OCI-LY7 (cell line): ENCODE measurements at regions not wholly inside any gene's neighbourhood (a gene's known extent, or its start where the extent isn't known, plus 50 kb on each side); places are given as distances from the start of the nearest gene placed in this dataset.

Source experiments
- BruUV-seq: library from RNA; stranded (reverse); fragments of 400-500 nt; replicated peaks from 2 replicates; lab custom pipeline; 2021; lab: Mats Ljungman, UMichigan
- CTCF ChIA-PET: fragments of 300-600 bp; sonication (Branson Sonifier 250); formaldehyde crosslinking; loops from one replicate; lab custom pipeline; 2022; ENCODE audit warnings: antibody characterized with exemption; ENCODE audit not compliant: unreplicated experiment; lab: Charles Lee
- POLR2A ChIA-PET: fragments of 300-600 bp; sonication (Branson Sonifier 250); formaldehyde crosslinking; loops from one replicate; lab custom pipeline; 2022; ENCODE audit warnings: antibody characterized with exemption; lab: Charles Lee
- DNase-seq: peaks from one replicate; pipeline ENCODE4 v3.0.0-alpha.2; 2015; ENCODE audit warnings: low spot score
- H2AFZ ChIP-seq: fragments of 200-600 bp; sonication (generic), shearing (Covaris generic); 2 replicates; pipeline ENCODE4 v1.6.1; 2014; ENCODE audit warnings: mild to moderate bottlenecking, antibody characterized with exemption, low read length, moderate library complexity
- H3K27ac ChIP-seq: fragments of 200-600 bp; sonication (generic); 2 replicates; pipeline ENCODE4 v1.5.1; 2014; ENCODE audit warnings: mixed run types, low read depth, mild to moderate bottlenecking, moderate library complexity, low read length, inconsistent platforms; ENCODE audit not compliant: poor library complexity, severe bottlenecking
- H3K36me3 ChIP-seq: fragments of 200-600 bp; sonication (generic); 2 replicates; pipeline ENCODE4 v1.6.1; 2014; ENCODE audit warnings: mild to moderate bottlenecking, antibody characterized with exemption, low read length, moderate library complexity, mixed read lengths; ENCODE audit not compliant: insufficient read depth
- H3K4me1 ChIP-seq: fragments of 200-600 bp; sonication (generic); 2 replicates; pipeline ENCODE4 v1.5.1; 2014; ENCODE audit warnings: mild to moderate bottlenecking, low read length; ENCODE audit not compliant: insufficient read depth, poor library complexity, severe bottlenecking
- H3K4me2 ChIP-seq: fragments of 200-600 bp; sonication (generic); 2 replicates; pipeline ENCODE4 v1.6.1; 2014; ENCODE audit warnings: mild to moderate bottlenecking, low read length
- H3K4me3 ChIP-seq: fragments of 200-600 bp; sonication (generic); 2 replicates; pipeline ENCODE4 v1.5.1; 2014; ENCODE audit warnings: mild to moderate bottlenecking, low read depth, low read length; ENCODE audit not compliant: poor library complexity, severe bottlenecking
- H3K79me2 ChIP-seq: fragments of 200-600 bp; sonication (generic); 2 replicates; pipeline ENCODE4 v1.6.1; 2016; ENCODE audit warnings: low read depth, mild to moderate bottlenecking, low read length, moderate library complexity, mixed read lengths; ENCODE audit not compliant: insufficient read depth
- H3K9me2 ChIP-seq: fragments of 200-600 bp; sonication (generic); 2 replicates; pipeline ENCODE4 v1.6.1; 2016; ENCODE audit warnings: mild to moderate bottlenecking, low read length, mixed read lengths; ENCODE audit not compliant: insufficient read depth
- H3K9me3 ChIP-seq: fragments of 200-600 bp; sonication (generic); 2 replicates; pipeline ENCODE4 v1.6.1; 2014; ENCODE audit warnings: mild to moderate bottlenecking, mixed run types, low read length, mixed read lengths
- H4K20me1 ChIP-seq: fragments of 200-600 bp; sonication (generic); 2 replicates; pipeline ENCODE4 v1.6.1; 2014; ENCODE audit warnings: mild to moderate bottlenecking, antibody characterized with exemption, low read length, moderate library complexity, mixed read lengths; ENCODE audit not compliant: insufficient read depth
- CTCF ChIP-seq: fragments of 200-600 bp; sonication (generic); conservative IDR thresholded peaks from 2 replicates; pipeline ENCODE4 v1.5.1; 2014; ENCODE audit warnings: mild to moderate bottlenecking, antibody characterized with exemption, low read length, moderate library complexity, mixed read lengths
- EZH2phosphoT487 ChIP-seq: fragments of 200-600 bp; sonication (generic); IDR thresholded peaks from 2 replicates; pipeline ENCODE4 v1.6.1; 2018; ENCODE audit warnings: low read depth, borderline replicate concordance, mild to moderate bottlenecking, mixed run types, antibody characterized with exemption, low read length, moderate library complexity, mixed read lengths
- intact Hi-C: fragments of 100-400 bp; cut with micrococcal nuclease; formaldehyde crosslinking; loops from one replicate; pipeline ENCODE4 v1.10.0; 2022; ENCODE audit not compliant: unreplicated experiment

- BruUV-seq = no TSS peak
- POLR2A ChIA-PET = interaction anchor here (0.8 to 1.0 kb wide), 2 partner anchors 12 to 14 kb away, joined by 3 read pairs; no protein-coding TSS in a partner anchor
Measured at GRCh38 chr13:107035186-107035585, 467.2 kb upstream of the ARGLU1 start.

GRCh38 chr13:107034236-107034872, 466.4 kb upstream of the ARGLU1 start:
- no peak for TF ChIP-seq CTCF
- no peak for TF ChIP-seq EZH2phosphoT487
- no peak for DNase-seq
- no TSS peak for BruUV-seq
- Histone ChIP-seq H2AFZ (no peak overlapping the region), H3K4me3 (no peak overlapping the region), H3K27ac (no peak overlapping the region), H3K36me3 (no peaks in the 10 kb centered on the region), H3K9me3 (no peaks in the 10 kb centered on the region), H3K9me2 (no peaks in the 10 kb centered on the region), H3K4me2 (no peak overlapping the region), H3K4me1 (no peaks in the 10 kb centered on the region), H3K79me2 (no peaks in the 10 kb centered on the region), H4K20me1 (no peaks in the 10 kb centered on the region)
- ChIA-PET CTCF (no interaction called here), POLR2A (interaction anchor here (0.7 to 0.8 kb wide), 3 partner anchors 15 to 469 kb away, joined by 3 to 4 read pairs (median 3); no protein-coding TSS in a partner anchor)
- intact Hi-C loops = no loop called here

More at GRCh38 chr13:107035186-107035585, 467.2 kb upstream of the ARGLU1 start:
- Histone ChIP-seq H3K9me3 (no peaks in the 10 kb centered on the region), H3K79me2 (no peaks in the 10 kb centered on the region), H3K36me3 (no peaks in the 10 kb centered on the region), H2AFZ (no peak overlapping the region), H3K27ac (no peak overlapping the region), H3K4me1 (no peaks in the 10 kb centered on the region), H3K4me2 (no peak overlapping the region), H4K20me1 (no peaks in the 10 kb centered on the region), H3K4me3 (no peak overlapping the region), H3K9me2 (no peaks in the 10 kb centered on the region)
- TF ChIP-seq EZH2phosphoT487 = no peak
- TF ChIP-seq CTCF = no peak
- DNase-seq = no peak
- intact Hi-C loops = no loop called here
- CTCF ChIA-PET = no interaction called here

- ChIA-PET POLR2A (no interaction called here), CTCF (no interaction called here)
- TF ChIP-seq EZH2phosphoT487 = no peak
- no peak for TF ChIP-seq CTCF
- no peaks in the 10 kb centered on the region for H4K20me1 ChIP-seq
- no peak for DNase-seq
- no peaks in the 10 kb centered on the region for H3K79me2 ChIP-seq
- H2AFZ ChIP-seq = no peak overlapping the region
- no peak overlapping the region for H3K27ac ChIP-seq
- no peaks in the 10 kb centered on the region for H3K9me2 ChIP-seq
- H3K4me2 ChIP-seq = no peak overlapping the region
- no TSS peak for BruUV-seq
- intact Hi-C loops = no loop called here
- H3K36me3 ChIP-seq = no peaks in the 10 kb centered on the region
- no peaks in the 10 kb centered on the region for H3K9me3 ChIP-seq
- H3K4me3 ChIP-seq = no peak overlapping the region
- no peaks in the 10 kb centered on the region for H3K4me1 ChIP-seq
Measured at GRCh38 chr13:107031716-107032115, 463.8 kb upstream of the ARGLU1 start.
